ENCODE measurements at regions not wholly inside any gene's neighbourhood (a gene's known extent, or its start where the extent isn't known, plus 50 kb on each side); places are given as distances from the start of the nearest gene placed in this dataset.

GRCh38 chr11:23111527-23111926 lies 251.3 kb upstream of the CCDC179 start:
- WGBS, result 53% methylated on average over 2 of the region's 2 CpGs
- Histone ChIP-seq H3K9me3 (ENCODE audit: control insufficient read depth, low read length) (no peaks in the 10 kb centered on the region), H3K27me3 (ENCODE audit: control insufficient read depth, insufficient read depth) (no peaks in the 10 kb centered on the region), H3K4me1 (ENCODE audit: control insufficient read depth, insufficient read depth, low read length) (no peaks in the 10 kb centered on the region), H3K27ac (ENCODE audit: low read length) (no peak overlapping the region), H3K4me3 (ENCODE audit: low read length) (no peak overlapping the region)
- intact Hi-C loops (cut with DNase I), result no loop called here
- no peak for DNase-seq
- no peak for ATAC-seq

- Histone ChIP-seq H3K4me1 (ENCODE audit: control insufficient read depth, insufficient read depth, low read length) (no peaks in the 10 kb centered on the region), H3K27ac (ENCODE audit: low read length) (no peak overlapping the region), H3K9me3 (ENCODE audit: control insufficient read depth, low read length) (no peaks in the 10 kb centered on the region), H3K27me3 (ENCODE audit: control insufficient read depth, insufficient read depth) (no peaks in the 10 kb centered on the region), H3K4me3 (ENCODE audit: low read length) (no peak overlapping the region)
- DNase-seq (no peak), ATAC-seq (no peak)
- intact Hi-C loops (cut with DNase I), result no loop called here
- WGBS, result 70% methylated on average over 4 of the region's 4 CpGs
These were observed 252.1 kb upstream of the CCDC179 start for GRCh38 chr11:23112390-23112789.

- intact Hi-C loops (cut with DNase I), result no loop called here
- H3K4me1 ChIP-seq (ENCODE audit: control insufficient read depth, insufficient read depth, low read length), result no peaks in the 10 kb centered on the region
- DNase-seq, result no peak
- no peak overlapping the region for H3K4me3 ChIP-seq (ENCODE audit: low read length)
- 31% methylated on average over 10 of the region's 10 CpGs for WGBS
- no peak overlapping the region for H3K27ac ChIP-seq (ENCODE audit: low read length)
- H3K27me3 ChIP-seq (ENCODE audit: control insufficient read depth, insufficient read depth), result no peaks in the 10 kb centered on the region
- H3K9me3 ChIP-seq (ENCODE audit: control insufficient read depth, low read length), result no peaks in the 10 kb centered on the region
- peak; percentile 19 to 39 for ATAC-seq
These were observed 253.0 kb upstream of the CCDC179 start for GRCh38 chr11:23112987-23113886.

- Histone ChIP-seq H3K4me1 (ENCODE audit: control insufficient read depth, insufficient read depth, low read length) (no peaks in the 10 kb centered on the region), H3K9me3 (ENCODE audit: control insufficient read depth, low read length) (no peaks in the 10 kb centered on the region), H3K27me3 (ENCODE audit: control insufficient read depth, insufficient read depth) (no peaks in the 10 kb centered on the region), H3K27ac (ENCODE audit: low read length) (no peak overlapping the region), H3K4me3 (ENCODE audit: low read length) (no peak overlapping the region)
- ATAC-seq, result no peak
- WGBS, result 46% methylated on average over 1 of the region's 1 CpG
- no peak for DNase-seq
- intact Hi-C loops (cut with DNase I), result no loop called here
These were observed 253.6 kb upstream of the CCDC179 start for GRCh38 chr11:23113887-23114216.

GRCh38 chr11:23123753-23124152 lies 263.5 kb upstream of the CCDC179 start:
- H3K27ac ChIP-seq (ENCODE audit: low read length), result no peak overlapping the region
- no peaks in the 10 kb centered on the region for H3K4me1 ChIP-seq (ENCODE audit: control insufficient read depth, insufficient read depth, low read length)
- ATAC-seq (no peak), DNase-seq (no peak)
- H3K9me3 ChIP-seq (ENCODE audit: control insufficient read depth, low read length), result no peaks in the 10 kb centered on the region
- no peak overlapping the region for H3K4me3 ChIP-seq (ENCODE audit: low read length)
- 52% methylated on average over 3 of the region's 3 CpGs for WGBS
- no peaks in the 10 kb centered on the region for H3K27me3 ChIP-seq (ENCODE audit: control insufficient read depth, insufficient read depth)
- intact Hi-C loops (cut with DNase I), result no loop called here

GRCh38 chr11:23124249-23124648 lies 264.0 kb upstream of the CCDC179 start:
- no peaks in the 10 kb centered on the region for H3K27me3 ChIP-seq (ENCODE audit: control insufficient read depth, insufficient read depth)
- no peak overlapping the region for H3K27ac ChIP-seq (ENCODE audit: low read length)
- H3K4me3 ChIP-seq (ENCODE audit: low read length), result no peak overlapping the region
- H3K9me3 ChIP-seq (ENCODE audit: control insufficient read depth, low read length), result no peaks in the 10 kb centered on the region
- no peak for DNase-seq
- no peaks in the 10 kb centered on the region for H3K4me1 ChIP-seq (ENCODE audit: control insufficient read depth, insufficient read depth, low read length)
- no peak for ATAC-seq
- intact Hi-C loops (cut with DNase I), result no loop called here

GRCh38 chr11:23124996-23125395 lies 264.7 kb upstream of the CCDC179 start:
- Histone ChIP-seq H3K4me1 (ENCODE audit: control insufficient read depth, insufficient read depth, low read length) (no peaks in the 10 kb centered on the region), H3K27ac (ENCODE audit: low read length) (no peak overlapping the region), H3K9me3 (ENCODE audit: control insufficient read depth, low read length) (no peaks in the 10 kb centered on the region), H3K4me3 (ENCODE audit: low read length) (no peak overlapping the region), H3K27me3 (ENCODE audit: control insufficient read depth, insufficient read depth) (no peaks in the 10 kb centered on the region)
- intact Hi-C loops (cut with DNase I), result no loop called here
- DNase-seq (no peak), ATAC-seq (no peak)
- WGBS, result 64% methylated on average over 1 of the region's 1 CpG

GRCh38 chr11:23127706-23128105 lies 267.4 kb upstream of the CCDC179 start:
- WGBS, result 83% methylated on average over 2 of the region's 2 CpGs
- ATAC-seq (no peak), DNase-seq (no peak)
- Histone ChIP-seq H3K4me3 (ENCODE audit: low read length) (no peak overlapping the region), H3K9me3 (ENCODE audit: control insufficient read depth, low read length) (no peaks in the 10 kb centered on the region), H3K27me3 (ENCODE audit: control insufficient read depth, insufficient read depth) (no peaks in the 10 kb centered on the region), H3K4me1 (ENCODE audit: control insufficient read depth, insufficient read depth, low read length) (no peaks in the 10 kb centered on the region), H3K27ac (ENCODE audit: low read length) (no peak overlapping the region)
- intact Hi-C loops (cut with DNase I), result no loop called here

- Histone ChIP-seq H3K27ac (ENCODE audit: low read length) (no peak overlapping the region), H3K27me3 (ENCODE audit: control insufficient read depth, insufficient read depth) (no peaks in the 10 kb centered on the region), H3K4me3 (ENCODE audit: low read length) (no peak overlapping the region), H3K4me1 (ENCODE audit: control insufficient read depth, insufficient read depth, low read length) (no peaks in the 10 kb centered on the region), H3K9me3 (ENCODE audit: control insufficient read depth, low read length) (no peaks in the 10 kb centered on the region)
- intact Hi-C loops (cut with DNase I), result no loop called here
- no peak for DNase-seq
- ATAC-seq, result no peak
- 91% methylated on average over 3 of the region's 3 CpGs for whole genome bisulfite sequencing
These were observed 274.4 kb upstream of the CCDC179 start for GRCh38 chr11:23134627-23135026.

- Histone ChIP-seq H3K4me1 (ENCODE audit: control insufficient read depth, insufficient read depth, low read length) (no peaks in the 10 kb centered on the region), H3K4me3 (ENCODE audit: low read length) (no peak overlapping the region), H3K27me3 (ENCODE audit: control insufficient read depth, insufficient read depth) (no peaks in the 10 kb centered on the region), H3K27ac (ENCODE audit: low read length) (no peak overlapping the region), H3K9me3 (ENCODE audit: control insufficient read depth, low read length) (no peaks in the 10 kb centered on the region)
- DNase-seq (no peak), ATAC-seq (no peak)
- 30% methylated on average over 1 of the region's 1 CpG for WGBS
- intact Hi-C loops (cut with DNase I), result no loop called here
These were observed 278.5 kb upstream of the CCDC179 start for GRCh38 chr11:23138761-23139160.

GRCh38 chr11:23143022-23143421 lies 282.7 kb upstream of the CCDC179 start:
- ATAC-seq (no peak), DNase-seq (no peak)
- Histone ChIP-seq H3K27me3 (ENCODE audit: control insufficient read depth, insufficient read depth) (no peaks in the 10 kb centered on the region), H3K4me1 (ENCODE audit: control insufficient read depth, insufficient read depth, low read length) (no peaks in the 10 kb centered on the region), H3K27ac (ENCODE audit: low read length) (no peak overlapping the region), H3K9me3 (ENCODE audit: control insufficient read depth, low read length) (no peaks in the 10 kb centered on the region), H3K4me3 (ENCODE audit: low read length) (no peak overlapping the region)
- intact Hi-C loops (cut with DNase I), result no loop called here
- WGBS, result 81% methylated on average over 2 of the region's 2 CpGs

GRCh38 chr11:23151819-23152218 lies 291.5 kb upstream of the CCDC179 start:
- Histone ChIP-seq H3K4me1 (ENCODE audit: control insufficient read depth, insufficient read depth, low read length) (no peaks in the 10 kb centered on the region), H3K27ac (ENCODE audit: low read length) (no peak overlapping the region), H3K4me3 (ENCODE audit: low read length) (no peak overlapping the region), H3K9me3 (ENCODE audit: control insufficient read depth, low read length) (no peaks in the 10 kb centered on the region), H3K27me3 (ENCODE audit: control insufficient read depth, insufficient read depth) (no peaks in the 10 kb centered on the region)
- DNase-seq (no peak), ATAC-seq (no peak)
- 87% methylated on average over 2 of the region's 2 CpGs for WGBS
- intact Hi-C loops (cut with DNase I), result no loop called here

Measured in right cardiac atrium (tissue), 5 donors.